NCI-H2081 (cell line): ENCODE measurements at regions not wholly inside any gene's neighbourhood (a gene's known extent, or its start where the extent isn't known, plus 50 kb on each side); places are given as distances from the start of the nearest gene placed in this dataset.

Experiments
- DNase-seq, 2 experiments: peaks; one replicate each; lab custom pipeline; 2025; lab: John Stamatoyannopoulos, UW

DNA sequence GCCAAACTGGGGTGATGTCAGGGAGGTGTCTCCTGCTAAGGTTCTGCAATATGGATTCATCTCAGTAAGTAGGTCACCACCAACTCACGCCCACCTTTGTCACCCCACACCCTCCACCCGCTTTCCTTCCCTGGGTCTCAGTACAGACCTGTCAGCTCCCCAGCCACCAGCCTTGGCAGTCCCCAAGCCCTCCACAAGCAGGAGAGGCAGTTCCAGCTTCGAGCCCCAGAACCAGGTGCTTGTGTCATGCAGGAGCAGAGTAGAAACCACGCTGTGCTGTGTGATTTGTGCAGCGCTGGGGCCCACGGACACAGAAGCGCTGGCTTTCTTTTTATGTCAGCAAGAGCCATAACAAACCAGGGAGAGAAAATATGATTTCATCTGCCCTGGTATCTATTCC is 89.0 kb upstream of the CDH4 start:
- DNase-seq, result no peak

DNA sequence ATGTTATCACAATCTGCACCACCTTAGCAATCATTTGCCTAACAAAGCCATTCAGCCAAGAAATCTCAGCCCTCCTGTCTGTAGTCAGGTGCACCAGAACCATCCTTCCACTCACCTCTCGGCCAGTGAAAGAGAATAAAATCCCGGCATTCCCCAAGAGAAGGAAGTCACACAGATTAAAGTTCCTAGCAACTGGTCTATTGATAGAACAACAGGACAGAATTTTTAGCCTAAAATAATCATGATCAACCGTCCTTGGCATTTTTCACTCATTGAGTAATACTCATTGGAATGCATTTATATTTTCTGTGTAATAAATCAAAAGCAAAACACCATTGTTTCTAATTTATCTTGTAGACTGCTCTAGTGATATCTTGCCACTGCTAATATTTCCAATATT is 85.7 kb upstream of the CDH4 start:
- DNase-seq, result no peak

DNA sequence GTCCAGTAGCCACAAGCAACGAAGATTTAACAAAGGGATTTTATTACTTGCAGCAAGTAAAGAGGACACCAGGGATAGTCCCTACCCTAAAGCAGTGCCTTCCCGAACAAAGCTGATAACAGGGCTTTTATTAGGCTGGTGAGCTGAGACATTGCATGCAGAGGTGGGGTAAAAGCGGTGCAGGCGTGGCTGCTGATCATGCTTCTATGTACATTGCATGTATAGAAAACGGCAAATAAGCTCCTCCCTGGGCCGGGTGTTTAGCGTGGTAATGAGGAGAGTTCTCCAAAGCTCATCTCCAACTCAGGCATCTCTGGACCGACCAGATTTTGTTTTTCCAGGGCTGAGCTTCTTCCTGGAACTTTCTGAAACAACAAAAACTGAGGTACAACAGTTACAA is 83.5 kb upstream of the CDH4 start:
- no peak for DNase-seq

DNA sequence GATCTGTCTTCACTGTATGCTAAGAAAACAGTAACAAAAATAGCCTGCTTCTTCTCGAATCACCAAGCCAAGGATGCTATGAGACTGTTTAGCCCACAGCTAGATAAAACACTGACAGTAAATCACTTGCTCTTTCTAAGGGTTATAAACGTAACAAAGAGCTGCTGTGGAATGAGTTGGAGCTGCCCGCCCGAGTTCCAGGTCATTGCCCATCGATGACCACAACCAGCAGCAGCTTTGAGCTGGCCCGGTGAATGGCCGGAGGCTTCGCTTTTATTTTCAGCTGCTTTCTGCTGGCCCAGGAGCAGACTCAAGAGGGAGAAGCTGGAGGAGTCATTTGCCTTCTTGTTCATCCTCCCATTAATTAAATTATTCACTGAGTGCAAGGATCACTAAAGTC is 82.2 kb upstream of the CDH4 start:
- no peak for DNase-seq

DNA sequence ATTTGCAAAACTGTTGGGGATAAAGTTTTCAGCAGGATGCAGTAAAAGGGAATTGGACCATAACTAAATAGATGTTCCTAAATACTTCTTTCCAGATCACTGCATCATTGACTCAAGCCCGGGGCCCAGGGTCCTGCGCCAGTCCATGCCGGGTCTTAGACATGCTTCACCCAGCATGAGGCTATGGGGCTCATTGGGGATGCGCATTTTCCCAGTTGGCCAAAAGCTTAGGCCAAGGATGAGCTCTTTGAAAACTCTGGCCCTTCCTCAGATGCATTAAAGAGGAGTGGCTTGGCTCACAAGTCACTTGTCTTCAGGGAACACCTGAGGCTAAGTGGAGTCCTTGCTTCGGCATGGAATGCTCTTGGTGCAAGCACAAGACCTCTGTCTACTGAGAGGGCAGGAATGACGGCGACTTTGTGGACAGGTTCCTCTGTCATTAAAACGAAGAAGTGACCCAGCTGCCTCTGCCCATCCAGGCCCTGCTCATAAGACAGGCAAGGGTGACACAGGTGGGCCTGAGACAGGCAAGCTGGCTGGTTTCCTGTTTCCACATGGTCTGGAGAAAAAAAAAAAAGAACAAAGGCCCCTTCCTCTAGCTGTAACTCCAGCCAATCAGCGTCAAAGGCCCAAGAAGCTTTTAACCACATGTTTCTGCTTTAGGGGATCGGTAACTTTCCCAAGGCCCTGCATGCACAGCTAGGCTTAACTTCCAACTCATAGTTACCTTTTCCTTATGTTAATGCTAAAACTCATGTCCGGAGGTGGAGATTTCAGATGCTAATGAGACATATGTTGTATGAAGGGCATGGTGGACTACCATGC is 81.4 kb upstream of the CDH4 start:
- no peak for DNase-seq

DNA sequence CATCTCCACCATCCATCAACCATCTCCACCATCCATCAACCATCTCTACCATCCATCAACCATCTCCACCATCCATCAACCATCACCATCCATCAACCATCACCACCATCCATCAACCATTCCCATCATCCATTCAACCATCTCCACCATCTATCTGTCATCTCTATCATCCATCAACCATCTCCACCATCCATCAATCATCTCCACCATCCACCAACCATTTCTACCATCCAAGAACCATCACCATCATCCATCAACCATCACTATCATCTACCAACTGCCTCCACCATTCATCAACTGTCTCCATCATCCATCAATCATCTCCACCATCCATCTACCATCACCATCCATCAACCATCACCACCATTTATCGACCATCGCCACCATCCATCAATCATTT is 78.8 kb upstream of the CDH4 start:
- DNase-seq, result no peak

DNA sequence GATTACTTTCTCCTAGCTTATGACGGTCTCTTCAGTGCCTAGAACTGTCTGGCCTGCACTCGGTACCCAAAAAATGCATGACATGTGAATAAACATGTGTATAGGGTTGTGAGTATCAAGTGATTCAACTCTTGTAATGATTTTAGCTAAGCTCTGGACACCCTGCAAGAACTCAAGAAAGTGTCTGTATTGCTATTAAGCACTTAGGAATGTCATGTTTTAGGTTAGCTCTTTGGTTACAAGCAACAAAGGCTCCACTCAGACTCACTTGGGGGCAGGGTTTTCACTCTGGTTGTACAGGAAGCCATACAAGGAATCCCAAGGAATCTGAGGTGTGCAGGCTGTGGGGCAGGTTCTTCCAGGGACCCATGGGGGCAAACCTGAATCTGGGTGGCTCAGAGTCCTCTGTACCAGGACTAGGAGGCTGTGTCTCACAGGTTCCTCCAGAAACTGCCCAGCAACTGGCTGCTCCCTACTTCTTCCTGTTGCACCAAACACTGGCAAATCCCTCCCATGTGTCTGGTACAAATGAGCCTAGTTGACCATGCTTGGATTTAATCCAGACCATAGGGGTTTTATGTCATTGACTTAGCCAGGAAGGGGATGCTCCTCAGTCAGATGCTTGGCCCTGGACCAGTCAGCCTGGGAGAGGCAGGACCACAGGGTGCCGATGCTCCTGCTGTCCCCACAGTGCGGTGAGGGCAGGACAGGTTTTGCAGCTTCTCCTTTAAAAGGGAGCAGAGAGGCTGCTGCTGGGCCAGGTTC is 77.9 kb upstream of the CDH4 start:
- DNase-seq, result no peak

DNA sequence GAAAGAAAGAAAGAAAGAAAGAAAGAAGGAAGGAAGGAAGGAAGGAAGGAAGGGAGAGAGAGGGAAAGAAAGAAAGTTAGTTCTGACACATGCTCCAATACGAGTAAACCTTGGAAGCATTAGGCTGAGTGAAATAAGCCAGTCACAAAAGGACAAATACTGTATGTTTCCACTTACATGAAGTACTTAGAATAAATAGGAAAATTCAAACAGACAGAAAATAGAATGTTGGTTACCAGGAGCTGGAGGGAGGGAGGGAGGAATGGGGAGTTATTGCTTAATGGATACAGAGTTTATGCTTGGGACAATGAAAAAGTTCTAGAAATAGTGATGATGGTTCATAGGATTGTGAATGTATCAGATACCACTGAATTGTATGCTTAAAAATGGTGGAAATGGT is 75.2 kb upstream of the CDH4 start:
- DNase-seq, result no peak

DNA sequence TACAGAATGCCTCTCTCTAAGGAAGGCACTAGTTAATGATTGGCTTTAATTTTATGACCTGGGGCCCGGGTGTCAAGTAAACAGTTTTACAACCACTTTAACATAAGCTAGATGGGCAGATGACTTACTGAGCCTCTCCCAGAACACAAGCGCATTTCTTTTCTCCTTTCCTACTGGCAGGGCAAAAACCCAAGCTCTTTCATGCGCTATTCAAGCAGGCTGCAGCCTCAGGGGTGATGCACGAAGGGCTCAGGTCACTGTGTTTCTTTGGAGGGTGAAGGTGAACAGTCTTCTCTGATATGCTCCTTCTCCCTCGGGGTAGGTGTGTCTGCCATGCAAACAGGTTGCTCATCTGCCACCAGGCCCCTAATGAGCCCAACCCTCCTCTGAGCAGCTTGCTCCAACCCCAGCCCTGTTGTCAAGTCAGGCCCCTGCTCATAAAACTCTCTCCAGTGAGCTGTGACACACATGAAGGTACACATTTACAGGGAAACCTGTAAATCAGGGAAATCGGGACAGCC is 73.5 kb upstream of the CDH4 start:
- DNase-seq, result no peak

DNA sequence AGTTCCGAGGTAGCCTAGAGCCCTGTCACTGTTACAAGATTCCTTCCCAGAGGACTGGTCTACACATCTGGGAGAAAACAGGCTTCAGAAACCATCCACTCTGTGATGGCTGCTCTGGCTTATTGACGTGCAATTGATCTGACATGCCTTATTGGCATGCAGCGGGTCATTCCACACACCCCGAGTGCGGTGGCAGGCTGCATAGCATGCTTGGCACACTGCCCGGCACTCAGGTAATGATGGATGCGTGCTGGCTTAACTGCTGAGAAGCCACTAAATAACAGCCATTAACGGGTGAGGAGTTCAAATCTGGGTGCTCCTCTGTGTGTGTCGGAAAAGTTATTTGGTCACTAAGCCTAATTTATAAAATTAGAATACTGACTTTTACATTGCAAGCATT is 67.9 kb upstream of the CDH4 start:
- no peak for DNase-seq

DNA sequence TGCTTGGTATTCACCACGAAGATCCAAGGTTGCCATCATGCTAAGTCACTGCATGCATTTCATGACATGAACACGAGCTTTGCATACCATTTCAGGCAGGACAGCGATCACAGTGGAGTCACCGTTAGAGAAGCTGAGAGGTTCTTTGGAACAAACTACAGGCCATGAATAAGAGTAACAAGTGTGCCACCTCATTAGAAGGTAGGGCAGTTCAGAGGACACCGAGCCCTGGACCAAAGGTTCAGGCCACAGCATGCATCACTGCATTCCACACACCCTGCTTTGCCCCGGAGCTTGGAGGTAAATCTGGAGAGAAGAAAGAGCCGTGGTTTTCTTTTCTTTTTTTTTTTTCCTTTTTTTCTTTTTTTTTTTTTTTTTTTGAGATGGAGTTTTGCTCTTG is 66.9 kb upstream of the CDH4 start:
- DNase-seq, result no peak

DNA sequence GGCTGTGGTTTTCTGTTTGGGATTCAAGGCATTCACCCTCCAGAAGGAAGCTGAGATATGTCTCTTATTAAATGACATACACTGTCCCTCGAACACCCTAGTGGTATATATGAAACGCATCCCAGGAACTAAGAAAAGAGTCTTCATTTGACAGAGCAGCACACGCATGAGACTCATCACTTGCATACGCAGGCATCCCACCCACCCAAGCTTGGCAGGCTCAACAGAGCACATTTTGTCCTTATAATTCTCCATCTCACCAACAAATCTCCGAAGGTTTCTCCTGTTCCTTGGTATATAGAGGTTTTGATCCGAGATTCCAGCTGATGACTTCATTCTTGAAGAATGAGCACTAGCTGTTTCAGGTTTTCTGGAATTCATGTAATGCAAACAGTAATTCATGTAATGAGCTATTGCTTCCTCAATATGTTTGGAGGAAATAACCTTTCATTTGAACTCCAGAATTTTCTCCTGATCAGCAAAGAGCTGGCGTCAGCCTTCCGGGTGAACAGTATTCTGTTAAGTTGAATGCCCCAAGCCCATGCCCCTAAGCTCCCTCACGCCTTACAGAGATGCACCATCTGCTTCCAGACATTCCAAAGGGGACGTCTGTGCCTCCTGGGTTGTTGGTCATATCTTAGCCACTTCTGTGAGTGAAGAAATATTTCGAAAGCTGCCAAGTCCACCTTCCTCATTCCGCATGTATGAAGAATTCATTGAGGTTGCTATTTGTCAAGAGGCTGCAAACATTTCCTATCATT is 66.0 kb upstream of the CDH4 start:
- DNase-seq, result no peak

DNA sequence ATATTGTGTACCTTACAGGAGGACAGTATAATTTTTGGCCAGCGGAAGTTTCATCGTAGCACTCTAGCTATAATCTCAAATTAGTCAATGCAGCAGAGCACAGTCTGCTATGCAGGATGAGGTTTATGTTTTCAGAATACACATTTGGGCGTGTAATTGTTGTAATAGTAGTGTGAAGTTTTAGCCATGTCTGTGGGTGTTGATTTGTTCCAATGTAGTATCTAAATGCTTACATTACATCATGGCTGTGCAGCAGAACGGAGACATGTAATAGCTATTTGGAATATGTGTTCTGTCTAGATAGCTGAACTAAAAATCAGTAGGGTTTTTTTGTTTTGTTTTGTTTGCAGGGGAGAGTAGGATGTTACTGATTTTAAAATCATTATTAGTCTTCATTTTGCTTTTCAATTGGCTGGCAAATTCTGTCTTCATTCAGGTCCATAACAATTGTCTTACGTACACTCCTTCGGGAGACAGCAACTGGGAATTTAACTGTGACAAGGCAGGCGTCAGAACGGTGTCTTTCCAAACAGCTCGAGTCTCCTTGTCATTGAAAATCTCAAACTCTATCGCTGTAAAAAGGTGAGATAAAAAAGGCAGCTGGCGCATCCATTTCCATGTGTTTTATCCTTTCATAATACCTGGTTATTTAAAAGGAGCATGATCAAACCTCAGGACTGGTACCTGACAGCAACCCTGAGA is 65.1 kb upstream of the CDH4 start:
- DNase-seq, result no peak

DNA sequence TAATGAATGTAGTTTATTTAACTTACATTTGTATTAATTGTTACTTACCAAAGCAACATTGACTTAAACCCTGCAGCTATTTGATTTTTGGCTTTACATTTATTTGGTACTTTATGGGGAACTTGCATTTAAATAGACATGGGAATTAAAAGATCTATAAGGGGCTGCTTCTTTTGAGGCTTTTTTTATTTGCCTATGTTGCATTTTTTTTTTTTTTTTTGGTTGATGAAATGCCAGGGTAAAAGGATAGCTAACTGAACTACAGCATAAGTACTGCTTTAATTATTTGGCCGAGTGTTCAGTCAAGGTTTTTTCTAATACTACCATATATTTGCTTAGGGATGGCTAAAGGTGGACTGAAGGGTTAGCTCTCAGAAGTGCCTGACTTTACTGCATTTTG is 62.5 kb upstream of the CDH4 start:
- no peak for DNase-seq

DNA sequence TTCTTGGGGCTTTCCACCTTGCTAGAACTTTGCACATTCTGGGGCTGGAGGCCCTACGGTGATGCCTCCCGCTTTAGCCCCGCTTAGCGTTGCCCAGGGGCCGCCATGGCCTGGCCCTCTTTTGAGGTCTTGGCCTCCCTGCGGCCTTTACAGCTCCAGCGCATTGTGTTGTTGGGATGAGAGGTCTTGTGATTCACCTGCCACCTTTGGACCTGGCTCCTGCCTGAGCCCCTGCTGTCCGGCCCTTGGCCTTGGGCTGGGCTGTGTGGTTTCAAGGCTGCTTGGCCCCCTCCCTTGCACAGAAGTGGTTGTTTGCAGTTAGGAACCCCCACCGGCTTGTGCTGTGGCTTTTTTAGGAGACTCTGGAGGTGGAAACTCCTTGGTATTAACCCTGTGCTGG is 61.0 kb upstream of the CDH4 start:
- DNase-seq, result no peak

DNA sequence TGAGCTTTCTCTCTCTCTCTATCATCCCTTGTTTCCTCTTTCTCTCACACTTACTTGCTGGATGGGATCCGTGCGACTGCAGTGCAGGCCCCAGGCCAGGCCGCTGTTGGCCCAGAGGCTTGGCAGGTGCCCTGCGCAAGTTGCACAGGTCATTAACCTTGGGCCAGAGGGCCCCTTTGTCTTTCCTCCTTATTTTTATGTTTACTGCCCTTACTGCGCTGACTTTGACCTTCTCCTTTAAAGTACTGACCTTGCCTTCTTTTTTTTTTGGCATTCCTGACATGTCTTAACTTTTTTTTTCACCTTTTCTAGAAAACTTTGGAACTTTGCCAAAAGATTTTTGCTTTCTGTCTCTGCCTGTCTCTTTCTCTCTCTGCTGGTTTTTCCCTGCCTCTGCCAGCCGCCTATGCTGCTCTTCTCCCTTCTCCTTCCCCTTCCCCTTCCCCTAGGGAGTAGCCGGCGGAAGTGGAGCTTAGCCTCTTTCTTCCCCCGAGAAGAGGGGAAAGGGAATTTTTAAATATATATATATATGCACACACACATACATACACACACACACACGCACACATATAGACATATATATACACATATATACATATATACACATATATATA is 59.6 kb upstream of the CDH4 start:
- DNase-seq, result no peak

DNA sequence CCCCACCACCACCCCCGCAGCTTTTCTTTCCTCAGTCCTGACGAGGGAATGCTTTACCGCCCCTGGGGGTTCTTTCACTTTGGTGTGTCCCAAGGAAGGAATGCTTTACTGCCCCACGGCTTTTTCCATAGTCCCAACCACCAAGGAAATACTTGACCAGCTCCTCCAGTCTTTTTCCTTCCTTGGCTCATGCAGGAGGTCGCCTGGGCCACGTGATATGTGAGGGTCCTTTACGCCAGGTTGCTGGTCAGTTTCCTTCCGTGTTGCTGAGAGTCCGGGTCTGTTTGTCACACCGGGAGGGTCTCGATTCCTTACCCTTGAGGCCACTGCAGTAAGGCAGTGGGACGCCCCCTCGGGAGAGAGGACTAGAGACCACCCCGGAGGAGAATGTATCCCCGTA is 58.9 kb upstream of the CDH4 start:
- no peak for DNase-seq
